Lower leg skin (tissue), 4 donors: ENCODE measurements at regions not wholly inside any gene's neighbourhood (a gene's known extent, or its start where the extent isn't known, plus 50 kb on each side); places are given as distances from the start of the nearest gene placed in this dataset.

ENCODE experiments used
- DNase-seq, 2 donors: peaks; one replicate each; pipeline ENCODE4 v3.0.0-alpha.2; 2019; ENCODE audit warnings: low spot score in 2 of 2
- H3K4me3 ChIP-seq: fragments of 200-600 bp; sonication (generic); 2 replicates; pipeline ENCODE4 v1.5.1; 2017; ENCODE audit warnings: mild to moderate bottlenecking, low read depth; ENCODE audit not compliant: poor library complexity, severe bottlenecking
- POLR2A ChIP-seq, 2 donors: fragments of 450-650 bp; IDR thresholded peaks; one replicate each; pipeline ENCODE4 v1.6.1; 2016 to 2017; ENCODE audit warnings: antibody characterized with exemption in 2 of 2, mild to moderate bottlenecking in 1 of 2, moderate library complexity in 1 of 2
- WGBS, 2 donors: methylation state at CpG; one replicate each; pipeline ENCODE4 v1.1.5; 2018; 5-methylcytosine and 5-hydroxymethylcytosine counted together
- intact Hi-C: fragments of 100-400 bp; cut with DNase I; formaldehyde crosslinking; loops from one replicate; pipeline ENCODE4 v1.15.0; 2023; ENCODE audit warnings: low total_unique reads
- TF ChIP-seq, protein P1 (sequence below), 3 donors: fragments of 450-650 bp; IDR thresholded peaks; one replicate each; pipeline ENCODE4 v1.5.1; 2016; ENCODE audit warnings: antibody characterized with exemption in 3 of 3, mild to moderate bottlenecking in 3 of 3, moderate library complexity in 2 of 3

DNA sequence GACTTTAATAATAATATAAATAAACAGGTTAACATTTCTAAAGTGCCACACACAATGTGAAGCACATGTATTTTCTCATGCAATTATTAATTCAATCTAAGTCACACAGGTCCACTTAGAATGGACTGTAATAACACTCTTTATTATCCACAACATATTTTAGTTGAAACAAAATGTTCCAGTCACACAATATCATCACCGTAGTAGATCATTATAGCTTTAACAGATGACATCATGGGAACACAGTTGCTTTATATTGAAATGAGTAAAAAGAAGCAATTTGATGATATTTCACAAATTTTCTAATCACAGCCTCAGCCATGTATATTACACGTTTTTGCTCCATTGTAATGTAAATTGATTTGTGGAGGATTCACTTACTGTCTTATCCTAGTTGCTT is 266.3 kb downstream of the MEIS1 start:
- 79 to 80% methylated on average over 2 of the region's 2 CpGs for WGBS, 2 donors
- intact Hi-C loops = no loop called here
- no peak for DNase-seq
- TF ChIP-seq, protein P1, sequence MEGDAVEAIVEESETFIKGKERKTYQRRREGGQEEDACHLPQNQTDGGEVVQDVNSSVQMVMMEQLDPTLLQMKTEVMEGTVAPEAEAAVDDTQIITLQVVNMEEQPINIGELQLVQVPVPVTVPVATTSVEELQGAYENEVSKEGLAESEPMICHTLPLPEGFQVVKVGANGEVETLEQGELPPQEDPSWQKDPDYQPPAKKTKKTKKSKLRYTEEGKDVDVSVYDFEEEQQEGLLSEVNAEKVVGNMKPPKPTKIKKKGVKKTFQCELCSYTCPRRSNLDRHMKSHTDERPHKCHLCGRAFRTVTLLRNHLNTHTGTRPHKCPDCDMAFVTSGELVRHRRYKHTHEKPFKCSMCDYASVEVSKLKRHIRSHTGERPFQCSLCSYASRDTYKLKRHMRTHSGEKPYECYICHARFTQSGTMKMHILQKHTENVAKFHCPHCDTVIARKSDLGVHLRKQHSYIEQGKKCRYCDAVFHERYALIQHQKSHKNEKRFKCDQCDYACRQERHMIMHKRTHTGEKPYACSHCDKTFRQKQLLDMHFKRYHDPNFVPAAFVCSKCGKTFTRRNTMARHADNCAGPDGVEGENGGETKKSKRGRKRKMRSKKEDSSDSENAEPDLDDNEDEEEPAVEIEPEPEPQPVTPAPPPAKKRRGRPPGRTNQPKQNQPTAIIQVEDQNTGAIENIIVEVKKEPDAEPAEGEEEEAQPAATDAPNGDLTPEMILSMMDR (IDR thresholded peaks at IDR 0.05) = no peak
- no peak for TF ChIP-seq POLR2A (IDR thresholded peaks at IDR 0.05)
- H3K4me3 ChIP-seq = no peak overlapping the region

DNA sequence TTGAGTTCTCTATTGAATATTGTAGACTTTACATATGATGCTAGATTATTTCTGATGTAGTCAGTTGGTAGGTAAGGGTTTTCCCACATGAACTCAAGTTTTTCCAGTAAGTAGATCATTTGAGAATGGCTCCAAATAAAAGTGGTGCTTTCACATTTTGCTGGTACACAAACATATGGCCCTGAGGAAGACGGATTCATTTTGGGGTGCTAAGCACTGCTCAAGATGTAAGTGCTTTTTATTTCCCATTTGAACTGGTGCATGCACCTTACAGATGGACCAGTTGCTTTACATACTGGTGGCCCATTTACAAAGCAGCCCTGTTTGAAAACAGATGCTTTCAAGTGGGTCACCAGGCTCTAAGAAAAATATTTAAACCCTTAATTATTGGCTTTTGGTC is 266.7 kb downstream of the MEIS1 start:
- no peak for DNase-seq
- TF ChIP-seq, protein P1 (IDR thresholded peaks at IDR 0.05) = no peak
- no peak for TF ChIP-seq POLR2A (IDR thresholded peaks at IDR 0.05)
- intact Hi-C loops = no loop called here
- no peak overlapping the region for H3K4me3 ChIP-seq
- WGBS, 2 donors = 81 to 85% methylated on average over 1 of the region's 1 CpG

DNA sequence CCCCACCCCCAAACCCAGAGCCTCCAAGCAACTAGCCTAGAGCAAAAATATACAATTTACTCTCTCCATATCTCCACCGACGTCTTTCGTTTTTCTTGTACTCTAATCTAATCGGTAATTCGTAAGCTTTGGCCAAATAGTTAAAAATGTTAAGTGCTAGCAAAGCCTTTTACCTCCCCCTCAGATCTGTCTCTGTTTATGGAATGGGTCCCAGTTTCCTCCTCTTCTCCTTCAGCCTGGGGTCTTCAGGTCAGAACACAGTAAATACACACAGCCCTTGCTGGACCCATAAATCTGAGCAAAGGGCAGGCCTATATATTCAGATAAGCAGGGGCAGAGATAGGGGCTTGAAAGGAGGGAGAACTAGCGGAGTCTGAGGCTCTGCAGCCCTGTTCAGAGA is 267.4 kb downstream of the MEIS1 start:
- intact Hi-C loops = no loop called here
- no peak overlapping the region for H3K4me3 ChIP-seq
- no peak for TF ChIP-seq POLR2A (IDR thresholded peaks at IDR 0.05)
- TF ChIP-seq, protein P1 (IDR thresholded peaks at IDR 0.05) = no peak
- WGBS, 2 donors = 82 to 85% methylated on average over 6 of the region's 6 CpGs
- DNase-seq = no peak

DNA sequence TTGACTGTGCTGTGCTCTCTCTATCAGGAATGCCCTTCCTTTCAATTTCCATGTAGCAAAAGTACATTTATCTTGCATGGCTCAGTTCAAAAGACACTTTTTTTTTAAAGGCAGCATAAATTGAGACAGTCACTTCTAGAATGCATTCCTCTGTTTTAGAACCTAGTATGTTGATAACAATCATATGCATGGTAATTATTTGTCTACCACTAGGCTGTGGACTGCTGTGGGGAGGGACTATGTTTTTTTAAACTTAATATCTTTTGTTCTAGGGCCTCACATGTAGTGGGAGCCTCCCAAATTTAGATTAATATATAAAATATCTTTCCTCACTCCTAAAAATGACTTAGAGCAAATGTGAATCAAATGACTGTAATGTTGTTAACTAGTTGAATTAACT is 269.9 kb downstream of the MEIS1 start:
- no peak for DNase-seq
- TF ChIP-seq, protein P1 (IDR thresholded peaks at IDR 0.05) = no peak
- no peak for TF ChIP-seq POLR2A (IDR thresholded peaks at IDR 0.05)
- intact Hi-C loops = no loop called here
- no peak overlapping the region for H3K4me3 ChIP-seq

DNA sequence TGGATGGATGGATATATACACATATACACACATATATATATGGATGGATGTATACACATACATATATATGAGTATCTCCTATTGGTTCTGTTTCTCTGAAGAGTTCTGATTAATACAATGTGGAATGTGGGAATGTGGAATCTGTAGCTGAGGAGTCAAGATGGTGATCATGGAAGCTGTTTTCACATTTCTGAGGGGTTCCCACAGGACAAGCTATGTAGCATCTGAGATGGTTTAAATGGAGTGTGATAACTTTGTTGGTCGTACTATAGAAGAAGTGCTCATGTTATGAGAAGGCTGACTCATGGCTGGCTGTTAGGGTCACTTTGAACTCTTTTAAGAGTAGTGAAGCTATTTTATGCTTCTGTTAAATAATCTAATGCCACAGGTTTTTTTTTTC is 279.7 kb downstream of the MEIS1 start:
- H3K4me3 ChIP-seq = no peak overlapping the region
- 77 to 85% methylated on average over 1 of the region's 1 CpG for WGBS, 2 donors
- DNase-seq = no peak
- intact Hi-C loops = no loop called here
- TF ChIP-seq, protein P1 (IDR thresholded peaks at IDR 0.05) = no peak
- no peak for TF ChIP-seq POLR2A (IDR thresholded peaks at IDR 0.05)

DNA sequence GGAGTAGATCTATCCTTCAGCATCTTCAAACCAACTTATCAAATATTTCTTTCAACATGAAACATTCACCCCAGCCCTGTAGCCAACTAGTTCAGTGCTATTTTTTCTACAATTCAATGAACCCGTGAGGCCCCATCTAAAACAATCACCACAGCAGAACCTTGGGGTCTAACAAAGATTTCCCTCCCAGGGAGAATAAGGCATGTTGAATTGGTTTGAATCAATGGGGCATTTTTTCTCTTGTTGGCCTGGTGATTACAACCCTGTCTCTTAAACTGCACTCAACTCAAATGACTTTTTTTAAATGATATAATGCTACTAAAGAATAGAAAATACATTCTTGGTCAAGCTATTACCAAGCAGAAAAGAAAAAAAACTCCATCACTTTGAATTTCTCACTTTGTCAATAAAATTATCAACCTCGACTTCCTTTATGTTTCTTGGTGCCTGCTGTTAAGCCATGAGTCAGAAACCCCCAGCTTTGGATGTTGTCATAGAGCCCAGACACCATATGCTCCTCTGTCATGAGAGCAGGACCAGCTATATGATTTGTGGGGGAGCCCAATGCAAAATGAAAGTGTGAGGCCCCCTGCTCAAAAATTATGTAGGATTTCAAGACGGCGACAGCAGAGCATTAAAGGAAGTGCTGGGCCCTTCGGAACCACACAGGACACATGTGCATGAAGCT is 282.4 kb downstream of the MEIS1 start:
- TF ChIP-seq, protein P1 (IDR thresholded peaks at IDR 0.05) = no peak
- no peak for TF ChIP-seq POLR2A (IDR thresholded peaks at IDR 0.05)
- WGBS, 2 donors = 80 to 84% methylated on average over 5 of the region's 5 CpGs
- intact Hi-C loops = no loop called here
- no peak for DNase-seq
- H3K4me3 ChIP-seq = no peak overlapping the region
